H1 (cell line): ENCODE measurements at regions not wholly inside any gene's neighbourhood (a gene's known extent, or its start where the extent isn't known, plus 50 kb on each side); places are given as distances from the start of the nearest gene placed in this dataset.

Experiments
- CTCF ChIA-PET: fragments of 300-600 bp; sonication (Branson Sonifier 250); formaldehyde crosslinking; loops from one replicate; lab custom pipeline; 2021; ENCODE audit not compliant: partially characterized antibody; lab: Charles Lee
- POLR2A ChIA-PET: fragments of 300-600 bp; sonication (Branson Sonifier 250); formaldehyde crosslinking; loops from one replicate; lab custom pipeline; 2021; ENCODE audit warnings: inconsistent platforms; ENCODE audit not compliant: partially characterized antibody; lab: Charles Lee
- DNase-seq, 2 experiments: peaks; one replicate each; pipeline versions ENCODE4 v3.0.0 to v3.0.0-alpha.2; 2010 to 2022; ENCODE audit warnings: low spot score in 2 of 2, low read depth in 1 of 2, mixed read lengths in 1 of 2
- FAIRE-seq: peaks from 2 replicates; lab custom pipeline; 2011; peaks lifted over from hg19 to GRCh38; lab: Jason Lieb, UNC
- H2AFZ ChIP-seq: 2 replicates; pipeline ENCODE4 v1.8.1; 2012; ENCODE audit warnings: low read length, inconsistent platforms
- H2AK5ac ChIP-seq: 2 replicates; pipeline ENCODE4 v1.6.1; 2013; ENCODE audit warnings: low read depth, low read length
- H2BK120ac ChIP-seq: replicated peaks from 2 replicates; pipeline ENCODE3; 2013; ENCODE audit warnings: low read depth, low read length, inconsistent platforms
- H2BK12ac ChIP-seq: 2 replicates; pipeline ENCODE4 v1.6.1; 2013; ENCODE audit warnings: low read depth, low read length
- H2BK15ac ChIP-seq: 2 replicates; pipeline ENCODE4 v1.6.1; 2013; ENCODE audit warnings: low read length
- H2BK20ac ChIP-seq: 2 replicates; pipeline ENCODE4 v1.6.1; 2013; ENCODE audit warnings: low read length
- H2BK5ac ChIP-seq: 2 replicates; pipeline ENCODE4 v1.6.1; 2013; ENCODE audit warnings: low read depth, low read length
- H3K14ac ChIP-seq: 2 replicates; pipeline ENCODE4 v1.6.1; 2013; ENCODE audit warnings: inconsistent platforms; ENCODE audit not compliant: insufficient read length
- H3K18ac ChIP-seq: 2 replicates; pipeline ENCODE4 v1.6.1; 2013; ENCODE audit warnings: low read length; ENCODE audit errors: extremely low read depth
- H3K23ac ChIP-seq: 2 replicates; pipeline ENCODE4 v1.6.1; 2013; ENCODE audit warnings: inconsistent platforms; ENCODE audit not compliant: insufficient read length
- H3K23me2 ChIP-seq: 2 replicates; pipeline ENCODE4 v1.6.1; 2013; ENCODE audit warnings: low read depth, low read length
- H3K27ac ChIP-seq: 2 replicates; pipeline ENCODE4 v1.6.1; 2011; ENCODE audit warnings: low read depth, low read length, inconsistent platforms
- H3K27me3 ChIP-seq, 4 experiments: replicated peaks in 1 of 4; 1 replicate in 1 of 4; 2 replicates in 3 of 4; pipeline versions ENCODE4 v1.6.1 to v1.8.1; 2011 to 2013; ENCODE audit warnings: low read length in 3 of 4, mild to moderate bottlenecking in 3 of 4, inconsistent platforms in 2 of 4, mixed read lengths in 2 of 4, moderate library complexity in 1 of 4; ENCODE audit not compliant: control insufficient read depth in 3 of 4, insufficient read depth in 3 of 4; ENCODE audit errors: extremely low read depth in 1 of 4
- H3K36me3 ChIP-seq, 4 experiments: 2 replicates each; pipeline versions ENCODE4 v1.6.1 to v1.8.1; 2011 to 2013; ENCODE audit warnings: mild to moderate bottlenecking in 4 of 4, low read length in 3 of 4, moderate library complexity in 2 of 4, control low read depth in 1 of 4, inconsistent platforms in 1 of 4; ENCODE audit not compliant: insufficient read depth in 4 of 4, control insufficient read depth in 2 of 4
- H3K4ac ChIP-seq: replicated peaks from 2 replicates; pipeline ENCODE3; 2013; ENCODE audit warnings: low read length, low read depth, mixed read lengths, inconsistent platforms; ENCODE audit not compliant: insufficient read length
- H3K4me1 ChIP-seq, 4 experiments: replicated peaks in 1 of 4; 1 replicate in 1 of 4; 2 replicates in 3 of 4; pipeline versions ENCODE4 v1.6.1 to v1.8.1; 2011 to 2013; ENCODE audit warnings: low read length in 3 of 4, inconsistent platforms in 2 of 4, mixed read lengths in 1 of 4; ENCODE audit not compliant: insufficient read depth in 4 of 4, control insufficient read depth in 3 of 4
- H3K4me2 ChIP-seq, 2 experiments: 2 replicates each; pipeline versions ENCODE4 v1.6.1 to v1.8.1; 2011 to 2013; ENCODE audit warnings: low read depth in 2 of 2, low read length in 2 of 2, control low read depth in 1 of 2, inconsistent platforms in 1 of 2, mild to moderate bottlenecking in 1 of 2; ENCODE audit not compliant: insufficient read depth in 1 of 2
- H3K4me3 ChIP-seq, 4 experiments: fragments of 200-600, 300-600 bp in 1 of 4; sonication (generic), shearing (Covaris generic), sonication (Bioruptor Twin) in 1 of 4; 2 replicates each; pipeline versions ENCODE4 v1.5.1 to v1.8.1; 2011 to 2016; ENCODE audit warnings: low read length in 4 of 4, low read depth in 3 of 4, control low read depth in 2 of 4, inconsistent platforms in 2 of 4, mild to moderate bottlenecking in 2 of 4, mixed read lengths in 1 of 4, moderate library complexity in 1 of 4; ENCODE audit not compliant: insufficient read depth in 2 of 4; ENCODE audit errors: extremely low read depth in 1 of 4
- H3K56ac ChIP-seq: replicated peaks from 2 replicates; pipeline ENCODE3; 2013; ENCODE audit warnings: low read depth, mild to moderate bottlenecking, mixed read lengths, low read length, inconsistent platforms; ENCODE audit not compliant: insufficient read length
- H3K79me1 ChIP-seq: 2 replicates; pipeline ENCODE4 v1.6.1; 2013; ENCODE audit warnings: low read depth, low read length, control low read depth
- H3K79me2 ChIP-seq, 2 experiments: 2 replicates each; pipeline versions ENCODE4 v1.6.1 to v1.8.1; 2012 to 2013; ENCODE audit warnings: low read length in 2 of 2, mild to moderate bottlenecking in 2 of 2, inconsistent platforms in 1 of 2; ENCODE audit not compliant: insufficient read depth in 2 of 2, control insufficient read depth in 1 of 2
- H3K9ac ChIP-seq, 4 experiments: replicated peaks in 1 of 4; 1 replicate in 1 of 4; 2 replicates in 3 of 4; pipeline versions ENCODE4 v1.6.1 to v1.8.1; 2011 to 2013; ENCODE audit warnings: low read depth in 3 of 4, low read length in 3 of 4, control low read depth in 2 of 4, mild to moderate bottlenecking in 2 of 4, moderate library complexity in 2 of 4, inconsistent platforms in 1 of 4; ENCODE audit errors: extremely low read depth in 1 of 4
- H3K9me3 ChIP-seq, 2 experiments: 2 replicates each; pipeline versions ENCODE4 v1.6.1 to v1.8.1; 2012 to 2013; ENCODE audit warnings: mild to moderate bottlenecking in 2 of 2, moderate library complexity in 2 of 2, control low read depth in 1 of 2, inconsistent platforms in 1 of 2, low read depth in 1 of 2, low read length in 1 of 2, mixed read lengths in 1 of 2; ENCODE audit not compliant: insufficient read depth in 2 of 2
- H4K20me1 ChIP-seq, 2 experiments: replicated peaks in 1 of 2; 2 replicates each; pipeline versions ENCODE3 to v1.8.1; 2011 to 2013; ENCODE audit warnings: inconsistent platforms in 2 of 2, low read length in 2 of 2, mild to moderate bottlenecking in 1 of 2; ENCODE audit not compliant: insufficient read depth in 2 of 2, control insufficient read depth in 1 of 2
- H4K5ac ChIP-seq: 2 replicates; pipeline ENCODE4 v1.6.1; 2013; ENCODE audit warnings: low read length, low read depth, mixed read lengths, inconsistent platforms; ENCODE audit not compliant: insufficient read length
- H4K8ac ChIP-seq: 2 replicates; pipeline ENCODE4 v1.8.0; 2013; ENCODE audit warnings: mild to moderate bottlenecking, moderate library complexity, low read length, inconsistent platforms; ENCODE audit not compliant: insufficient read depth; ENCODE audit errors: extremely low read depth
- H4K91ac ChIP-seq: replicated peaks from 2 replicates; pipeline ENCODE3; 2013; ENCODE audit warnings: low read length, mixed read lengths, inconsistent platforms; ENCODE audit not compliant: insufficient read length
- CHD2 ChIP-seq: IDR thresholded peaks from 2 replicates; pipeline ENCODE4 v1.6.1; 2012; ENCODE audit warnings: low read length, improper control_type of control experiment
- WGBS, 2 experiments: shearing (Covaris generic) in 1 of 2; methylation state at CpG; one replicate each; pipeline versions ENCODE4 v1.1.6 to v1.1.7; 2013 to 2015; ENCODE audit warnings: low lambda C conversion rate in 2 of 2, mixed read lengths in 2 of 2, inconsistent platforms in 1 of 2, low coverage in 1 of 2, missing lambda C conversion rate in 1 of 2; ENCODE audit not compliant: insufficient replicate concordance in 2 of 2, insufficient coverage in 1 of 2, insufficient read length in 1 of 2; ENCODE audit errors: extremely low coverage in 1 of 2, missing lambda C conversion rate in 1 of 2; 5-methylcytosine and 5-hydroxymethylcytosine counted together

- Histone ChIP-seq H3K9me3 (no peaks in the 10 kb centered on the region), H3K9ac (no peak overlapping the region), H3K23me2 (no peaks in the 10 kb centered on the region), H3K79me2 (no peaks in the 10 kb centered on the region), H2BK5ac (no peak overlapping the region), H3K4ac (no peak overlapping the region), H3K4me3 (no peak overlapping the region), H4K91ac (no peak overlapping the region), H4K8ac (no peak overlapping the region), H3K36me3 (no peaks in the 10 kb centered on the region), H4K5ac (no peak overlapping the region), H3K23ac (no peak overlapping the region), H3K14ac (no peak overlapping the region), H2BK20ac (peak overlapping the region; percentile 61; the same call in 1 of the 2 replicates), H3K27ac (no peak overlapping the region), H3K18ac (no peak overlapping the region), H3K4me2 (no peak overlapping the region), H3K79me1 (no peaks in the 10 kb centered on the region), H2BK120ac (no peak overlapping the region), H2AK5ac (no peak overlapping the region), H2AFZ (peak overlapping the region; percentile 79; the same call in 1 of the 2 replicates), H2BK15ac (no peak overlapping the region), H3K56ac (no peak overlapping the region), H3K4me1 (peaks cover 0 to 2% (median under 1%) of the 10 kb centered on the region in 4 experiments; a peak in 1 of 7 replicates), H4K20me1 (no peaks in the 10 kb centered on the region), H2BK12ac (no peak overlapping the region), H3K27me3 (no peaks in the 10 kb centered on the region)
- no peak for DNase-seq
- ChIA-PET CTCF (no interaction called here), POLR2A (no interaction called here)
- TF ChIP-seq CHD2: no peak
- no peak for FAIRE-seq
- 92% methylated on average over 1 of the region's 1 CpG; no CpG with 5 or more reads in 1 of the 2 experiments for WGBS, 2 experiments
These were observed 286.4 kb upstream of the CNTNAP5 start for GRCh38 chr2:123738643-123739042.
